ENCODE measurements at regions not wholly inside any gene's neighbourhood (a gene's known extent, or its start where the extent isn't known, plus 50 kb on each side); places are given as distances from the start of the nearest gene placed in this dataset.
A peak's percentile ranks its signal among the peaks of the same experiment; 100 is the strongest.

GRCh38 chr2:2641541-2642410 lies 310.7 kb upstream of the MYT1L start:
- DNase-seq (ENCODE audit: low spot score) = no peak

DNA sequence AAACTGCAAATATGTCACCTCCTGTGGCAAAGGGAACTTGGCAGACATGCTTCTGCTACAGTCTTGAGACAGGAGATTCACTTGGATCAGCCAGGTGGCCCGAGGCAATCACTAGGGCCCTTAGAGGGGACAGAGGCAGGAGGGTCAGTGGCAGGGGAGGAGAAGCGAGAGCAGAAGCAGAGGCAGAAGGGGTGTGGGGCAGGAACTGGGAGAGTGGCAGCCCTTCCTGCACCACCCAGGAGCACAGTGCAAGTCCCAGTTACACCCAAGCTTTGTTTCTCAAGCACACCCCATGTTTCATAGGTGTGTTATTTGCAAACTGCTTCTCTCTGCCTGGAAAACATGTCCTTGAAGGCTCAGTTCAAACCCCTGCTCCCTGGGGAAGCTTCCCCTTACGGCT lies 309.7 kb upstream of the MYT1L start:
- DNase-seq (ENCODE audit: low spot score) = no peak

DNA sequence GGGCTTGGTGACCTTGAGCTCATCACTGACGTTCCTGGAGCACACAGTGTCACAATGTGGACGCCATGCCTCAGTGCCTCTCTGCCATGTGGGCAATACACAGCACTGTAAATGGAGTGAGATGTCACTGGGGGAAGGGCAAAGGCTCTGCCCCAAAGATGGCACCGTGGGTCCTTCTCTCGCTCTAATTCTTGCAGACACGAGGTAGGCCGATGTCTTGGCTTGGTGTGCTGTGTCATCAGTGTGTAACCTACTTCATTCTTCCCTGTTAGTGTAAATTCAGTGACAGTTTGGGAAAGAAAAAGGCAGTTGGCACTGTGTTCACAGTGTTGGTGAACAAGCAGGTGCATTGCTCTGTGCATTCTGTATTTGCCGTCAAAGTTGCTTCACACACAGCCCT lies 309.3 kb upstream of the MYT1L start:
- no peak for DNase-seq (ENCODE audit: low spot score)

DNA sequence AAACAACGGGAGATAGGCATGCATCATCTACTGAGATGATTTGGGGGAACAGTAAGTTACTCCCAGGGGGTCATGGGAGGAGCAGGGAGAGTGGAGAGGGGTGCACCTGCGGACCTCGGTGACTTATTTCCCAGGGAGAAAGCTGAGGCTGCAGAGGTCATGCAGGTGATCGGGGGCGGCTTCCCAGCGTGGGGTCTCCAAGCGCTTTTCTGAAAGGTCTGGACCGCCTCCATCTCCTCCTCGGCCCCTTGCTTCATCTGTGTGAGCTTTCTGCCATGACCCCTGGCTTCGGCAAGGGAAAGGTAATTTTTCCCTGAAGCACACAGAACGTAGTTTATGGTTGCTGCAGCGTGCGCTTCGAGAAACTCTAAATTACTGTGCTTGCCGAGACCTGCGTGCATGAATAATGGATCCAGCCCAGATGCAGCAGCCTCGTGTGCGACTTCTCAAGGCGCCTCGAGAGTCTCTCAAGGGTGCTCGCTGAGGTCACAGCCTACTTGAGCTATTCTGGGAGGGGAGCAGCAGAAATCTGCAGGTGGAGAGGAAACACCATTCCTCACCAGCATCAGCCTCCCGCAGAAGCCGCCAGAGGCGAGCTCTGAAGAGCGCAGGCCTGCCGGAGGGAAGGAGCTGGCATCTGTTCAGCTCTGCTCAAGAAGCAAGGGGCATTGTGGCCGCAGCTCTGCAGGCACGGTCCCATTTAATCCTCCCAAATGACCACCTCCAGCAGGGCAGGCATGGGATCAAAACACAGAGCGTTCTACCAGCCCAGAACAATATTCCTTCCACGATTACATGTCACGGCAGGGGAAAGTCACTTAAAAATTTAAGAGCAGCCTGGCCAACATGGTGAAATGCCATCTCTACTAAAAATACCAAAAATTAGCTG lies 308.4 kb upstream of the MYT1L start:
- no peak for DNase-seq (ENCODE audit: low spot score)

GRCh38 chr2:2638547-2639220 lies 307.6 kb upstream of the MYT1L start:
- no peak for DNase-seq (ENCODE audit: low spot score)

GRCh38 chr2:2636813-2637212 lies 305.7 kb upstream of the MYT1L start:
- peak; percentile 1 for DNase-seq (ENCODE audit: low spot score)

DNA sequence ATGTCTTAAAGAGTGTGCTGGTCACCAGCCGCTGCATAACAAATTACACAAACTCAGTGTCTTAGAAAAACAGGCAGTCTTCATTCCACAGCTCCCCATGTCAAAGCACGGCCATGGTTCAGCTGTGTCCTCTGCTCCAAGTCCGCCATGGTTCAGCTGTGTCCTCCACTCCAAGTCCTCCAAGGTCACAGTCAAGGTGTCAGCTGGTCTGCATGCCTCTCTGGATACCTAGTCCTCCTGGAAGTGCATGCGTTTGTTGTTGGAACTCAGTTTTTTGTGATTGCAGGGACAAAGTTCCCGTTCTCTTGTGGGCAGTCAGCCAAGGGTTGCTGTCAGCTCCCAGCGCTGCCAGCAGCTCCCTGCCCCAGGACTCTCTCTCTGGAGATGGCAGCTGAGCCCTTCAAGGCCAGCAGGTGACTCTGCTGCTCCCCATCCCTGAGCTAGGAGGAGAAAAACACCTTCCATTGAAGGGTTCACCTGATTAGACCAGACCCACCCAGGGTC lies 304.0 kb upstream of the MYT1L start:
- DNase-seq (ENCODE audit: low spot score) = no peak

DNA sequence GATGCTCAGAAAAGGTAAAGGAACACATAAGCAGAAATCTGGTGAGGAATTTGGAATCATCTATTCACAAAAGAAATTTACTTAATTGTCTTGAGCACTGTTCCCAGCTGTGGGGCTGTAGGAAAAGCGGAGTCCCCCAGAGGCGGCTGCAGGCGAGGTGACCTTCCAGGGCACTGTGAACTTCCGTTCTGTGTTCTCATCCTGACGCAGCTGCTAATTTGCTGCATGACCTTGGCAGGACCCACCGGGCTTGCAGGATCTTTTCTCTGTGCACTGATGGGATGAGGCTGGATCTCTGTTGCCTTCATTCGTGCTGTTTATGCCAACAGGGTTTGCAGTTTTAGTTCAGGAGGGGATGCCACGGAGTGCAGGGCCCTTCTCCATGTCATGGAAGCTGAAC lies 301.9 kb upstream of the MYT1L start:
- peak; percentile 4 for DNase-seq (ENCODE audit: low spot score)

DNA sequence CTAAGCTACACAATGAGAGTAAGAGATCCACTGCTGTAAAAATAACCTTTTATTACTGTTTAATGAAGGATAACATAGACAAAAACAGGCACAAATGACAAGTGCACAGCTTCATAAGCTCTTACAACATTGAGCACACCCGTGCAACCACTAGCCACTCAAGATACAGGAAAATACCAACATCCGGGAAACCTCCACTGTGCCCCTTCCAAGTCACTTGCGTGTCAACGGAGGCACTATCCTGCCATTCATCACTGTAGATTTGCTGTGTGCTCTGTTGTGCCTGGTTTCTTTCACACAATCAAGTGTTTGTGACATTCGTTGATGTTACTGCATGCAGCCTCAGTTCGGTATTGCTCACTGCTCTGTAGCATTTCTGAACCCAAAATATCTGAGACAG lies 292.9 kb upstream of the MYT1L start:
- no peak for DNase-seq (ENCODE audit: low spot score)

- no peak for DNase-seq (ENCODE audit: low spot score)
Observed at GRCh38 chr2:2621855-2622254, 290.8 kb upstream of the MYT1L start.

GRCh38 chr2:2620604-2621003 lies 289.5 kb upstream of the MYT1L start:
- DNase-seq (ENCODE audit: low spot score) = no peak

GRCh38 chr2:2619995-2620394 lies 288.9 kb upstream of the MYT1L start:
- DNase-seq (ENCODE audit: low spot score) = no peak

DNA sequence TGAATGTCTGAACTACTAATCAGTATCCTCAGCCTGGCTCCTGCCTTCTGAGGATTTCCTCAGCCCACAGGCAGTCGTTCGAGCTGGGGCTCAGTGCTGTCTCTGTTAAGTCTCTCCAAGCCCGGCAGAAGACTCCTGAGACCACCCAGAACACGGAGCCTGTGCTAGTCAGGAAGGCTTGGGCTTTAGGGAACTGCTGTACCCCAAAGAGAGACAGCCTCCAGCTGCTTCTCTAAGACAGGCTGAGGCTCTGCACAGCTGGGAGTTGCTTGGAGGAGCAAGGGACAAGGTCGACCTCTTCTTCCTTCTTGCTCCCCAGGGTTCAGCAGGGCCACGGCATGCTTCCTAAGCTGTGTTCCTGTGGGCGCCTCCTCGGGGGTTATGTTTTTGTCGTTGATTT lies 283.4 kb upstream of the MYT1L start:
- no peak for DNase-seq (ENCODE audit: low spot score)

DNA sequence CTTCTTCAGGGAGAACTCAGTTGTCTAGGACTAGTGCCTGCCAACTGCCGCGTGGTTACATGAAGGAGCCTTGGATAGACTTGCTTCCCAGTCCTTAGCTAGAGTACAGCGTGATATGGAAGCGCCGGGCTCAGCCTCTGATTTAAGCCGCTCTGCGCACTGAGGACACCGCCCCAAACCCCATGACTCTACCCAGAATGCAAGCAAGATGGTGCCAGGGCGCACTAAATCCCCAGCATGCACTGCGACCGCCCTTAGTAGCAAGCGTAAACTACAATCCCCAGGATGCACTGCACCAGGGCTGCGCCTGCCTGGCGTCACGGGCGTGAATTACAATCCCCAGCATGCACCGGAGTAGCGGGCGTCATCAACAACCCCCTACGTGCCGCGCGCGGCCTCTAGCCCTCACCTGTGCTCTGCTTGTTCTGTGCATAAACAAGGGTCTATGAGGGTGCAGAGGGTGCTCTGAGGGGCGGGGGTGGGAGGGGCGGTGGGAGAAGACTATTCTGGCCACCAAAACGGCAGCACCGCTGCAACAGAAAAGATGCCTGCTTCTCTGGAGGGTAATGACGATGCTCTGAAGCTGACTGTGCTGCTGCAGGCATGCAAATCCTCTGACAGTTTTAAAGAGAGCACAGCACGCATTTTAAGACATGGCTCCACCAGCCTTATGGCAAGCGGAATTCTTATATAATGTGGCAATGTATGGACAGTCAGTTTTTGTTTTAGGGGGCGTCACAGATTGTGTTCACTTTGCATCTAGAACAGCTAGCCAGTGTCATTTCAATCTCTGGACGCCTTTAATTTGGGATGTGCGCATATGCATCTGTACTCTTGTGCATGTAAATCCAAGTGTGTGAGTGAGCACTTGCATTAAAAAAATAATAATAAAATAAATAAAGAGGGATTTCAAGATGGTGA lies 282.5 kb upstream of the MYT1L start:
- peak; percentile 89 for DNase-seq (ENCODE audit: low spot score)

DNA sequence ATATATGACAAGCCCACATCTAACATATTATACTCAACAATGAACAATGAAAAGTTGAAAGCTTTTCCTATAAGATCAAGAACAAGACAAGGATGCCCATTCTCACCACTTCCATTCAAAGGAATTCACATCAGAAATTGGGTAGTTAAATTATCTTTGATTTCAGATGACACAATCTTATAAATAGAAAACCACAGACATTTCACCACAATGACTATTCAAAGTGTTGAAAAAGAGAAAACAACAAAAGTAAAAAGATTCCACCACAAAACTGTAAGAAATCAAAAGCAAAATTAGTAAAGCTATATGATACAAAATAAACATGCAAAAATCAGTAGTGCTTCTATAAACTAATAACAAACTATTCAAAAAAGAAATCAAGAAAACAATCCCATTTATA lies 279.7 kb upstream of the MYT1L start:
- DNase-seq (ENCODE audit: low spot score) = no peak

- DNase-seq (ENCODE audit: low spot score) = no peak
Observed at GRCh38 chr2:2600366-2600765, 269.3 kb upstream of the MYT1L start.

GRCh38 chr2:2599441-2599840 lies 268.4 kb upstream of the MYT1L start:
- no peak for DNase-seq (ENCODE audit: low spot score)

DNA sequence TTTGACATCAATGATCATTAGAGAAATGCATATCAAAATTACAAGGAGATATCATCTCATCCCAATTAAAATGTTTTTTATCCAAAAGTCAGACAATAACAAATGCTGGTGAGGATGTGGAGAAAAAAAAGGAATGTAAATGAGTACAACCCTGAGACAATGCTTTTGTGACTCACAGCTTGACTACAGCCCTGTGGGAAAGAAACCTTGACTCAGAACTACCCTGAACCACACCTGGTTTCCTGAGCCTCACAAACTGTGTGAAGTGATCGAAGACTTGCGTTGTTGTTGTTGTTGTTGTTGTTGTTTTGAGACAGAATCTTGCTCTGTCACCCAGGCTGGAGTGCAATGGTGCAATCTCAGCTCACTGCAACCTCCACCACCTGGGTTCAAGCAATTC lies 266.6 kb upstream of the MYT1L start:
- no peak for DNase-seq (ENCODE audit: low spot score)

DNA sequence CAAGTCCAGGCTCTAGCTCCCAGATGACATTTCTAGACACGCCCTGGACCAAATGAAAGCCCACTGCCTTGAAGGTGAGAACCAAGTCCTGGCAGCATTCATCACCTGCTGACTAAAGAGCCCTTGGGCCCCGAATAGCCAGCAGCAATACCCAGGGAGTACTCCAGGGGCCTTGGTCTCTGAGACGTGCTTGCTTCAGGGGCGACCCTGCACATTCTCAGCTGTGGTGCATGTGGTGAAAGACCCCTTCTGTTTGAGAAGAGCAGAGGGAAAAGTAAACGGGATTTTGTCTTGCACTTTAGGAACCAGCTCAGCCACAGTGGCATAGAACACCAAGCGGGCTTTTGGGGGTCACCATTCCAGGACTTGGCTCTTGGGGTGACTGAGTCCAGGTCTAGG lies 260.5 kb upstream of the MYT1L start:
- DNase-seq (ENCODE audit: low spot score) = no peak

DNA sequence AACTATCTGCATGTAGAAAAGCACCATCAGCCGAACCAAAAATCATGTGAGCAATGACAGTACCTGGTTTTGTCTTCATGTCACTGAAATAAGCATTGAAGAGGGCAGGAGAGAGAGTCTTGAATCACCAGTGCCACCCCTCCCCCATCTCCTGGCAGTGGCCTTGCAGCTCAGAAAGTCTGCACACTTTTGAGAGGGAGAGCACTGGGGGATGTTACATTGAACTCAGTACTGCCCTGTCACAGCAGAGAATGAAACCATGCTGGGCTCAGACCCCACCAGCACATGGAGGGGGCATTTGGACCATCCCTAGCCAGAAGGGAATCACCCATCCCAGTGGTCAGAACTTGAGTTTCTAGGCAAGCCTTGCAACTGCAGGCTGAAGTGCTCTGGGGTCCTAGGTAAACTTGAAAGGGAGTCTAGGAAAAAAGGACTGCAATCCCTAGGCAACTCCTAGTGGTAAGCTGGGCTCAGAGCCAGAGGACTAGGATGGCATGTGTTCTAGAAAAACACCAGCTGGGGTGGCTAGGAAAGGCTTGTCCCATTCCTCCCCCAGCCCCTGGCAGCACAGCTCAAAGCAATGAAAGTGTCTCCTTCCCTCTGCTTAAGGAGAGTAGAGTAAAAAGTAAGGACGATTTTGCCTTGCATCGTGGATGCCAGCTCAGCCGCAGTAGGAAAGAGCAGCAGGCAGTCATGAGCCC lies 259.9 kb upstream of the MYT1L start:
- no peak for DNase-seq (ENCODE audit: low spot score)

DNA sequence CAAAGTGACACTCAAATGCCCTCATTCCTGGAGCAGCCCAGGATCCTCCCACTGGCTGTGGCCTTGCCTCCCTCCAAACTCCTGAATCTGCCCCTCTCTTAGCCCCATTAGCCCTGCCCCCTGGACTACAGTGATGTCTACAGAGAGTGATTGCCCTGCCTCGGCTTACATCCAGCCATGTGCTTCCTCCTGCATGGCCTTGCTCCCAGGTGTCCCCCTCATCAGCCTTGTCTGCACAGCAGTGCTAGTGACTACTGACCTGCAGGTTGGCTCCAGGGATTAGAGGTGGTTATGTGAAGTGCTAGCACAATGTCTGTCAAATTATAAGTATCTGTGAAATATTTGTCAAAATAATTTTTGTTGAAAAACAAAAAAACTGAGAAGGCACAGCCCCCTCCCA lies 259.1 kb upstream of the MYT1L start:
- DNase-seq (ENCODE audit: low spot score) = no peak

Measured in iPS-NIHi11 (cell line).